Loucy (cell line): ENCODE measurements at regions not wholly inside any gene's neighbourhood (a gene's known extent, or its start where the extent isn't known, plus 50 kb on each side); places are given as distances from the start of the nearest gene placed in this dataset.

Experiments used
- H2AFZ ChIP-seq: fragments of 200-600 bp; sonication (generic); 2 replicates; pipeline ENCODE4 v1.6.0; 2016; ENCODE audit warnings: antibody characterized with exemption, mild to moderate bottlenecking, low read length, moderate library complexity
- H3F3A ChIP-seq: fragments of 200-600 bp; 2 replicates; pipeline ENCODE4 v1.6.0; 2016; ENCODE audit warnings: antibody characterized with exemption, low read depth, mild to moderate bottlenecking
- H3K27me3 ChIP-seq: fragments of 200-600 bp; sonication (generic); 2 replicates; pipeline ENCODE4 v1.6.1; 2014; ENCODE audit warnings: low read length, mild to moderate bottlenecking; ENCODE audit not compliant: insufficient read depth, poor library complexity, severe bottlenecking
- H3K36me3 ChIP-seq: fragments of 200-600 bp; sonication (generic); 2 replicates; pipeline ENCODE4 v1.6.1; 2016; ENCODE audit warnings: low read length; ENCODE audit not compliant: insufficient read depth
- H3K4me1 ChIP-seq: fragments of 200-600 bp; sonication (generic); 2 replicates; pipeline ENCODE4 v1.5.1; 2014; ENCODE audit warnings: low read length, mild to moderate bottlenecking; ENCODE audit not compliant: insufficient read depth, poor library complexity, severe bottlenecking
- H3K4me2 ChIP-seq: fragments of 200-600 bp; sonication (generic); 2 replicates; pipeline ENCODE4 v1.6.0; 2014; ENCODE audit warnings: antibody characterized with exemption, low read length, low read depth, mild to moderate bottlenecking; ENCODE audit not compliant: poor library complexity, severe bottlenecking
- H3K4me3 ChIP-seq: fragments of 200-600 bp; sonication (generic); 2 replicates; pipeline ENCODE4 v1.5.1; 2014; ENCODE audit warnings: low read length, mild to moderate bottlenecking, mixed read lengths; ENCODE audit not compliant: poor library complexity, severe bottlenecking
- H3K79me2 ChIP-seq: fragments of 200-600 bp; sonication (generic); 2 replicates; pipeline ENCODE4 v1.6.1; 2014; ENCODE audit warnings: low read length; ENCODE audit not compliant: insufficient read depth
- H3K9ac ChIP-seq: fragments of 200-600 bp; sonication (generic); 2 replicates; pipeline ENCODE4 v1.6.0; 2014; ENCODE audit warnings: mild to moderate bottlenecking, low read depth, low read length, moderate library complexity; ENCODE audit not compliant: poor library complexity, severe bottlenecking
- H3K9me2 ChIP-seq: fragments of 200-600 bp; sonication (generic); replicated peaks from 2 replicates; pipeline ENCODE4 v1.6.1; 2016; ENCODE audit warnings: low read depth, low read length, mixed read lengths
- H3K9me3 ChIP-seq: fragments of 200-600 bp; sonication (generic); 2 replicates; pipeline ENCODE4 v1.6.1; 2014; ENCODE audit warnings: mild to moderate bottlenecking, antibody characterized with exemption, low read length, low read depth; ENCODE audit not compliant: insufficient read depth
- H4K20me1 ChIP-seq: fragments of 200-600 bp; sonication (generic); 2 replicates; pipeline ENCODE4 v1.6.0; 2014; ENCODE audit warnings: antibody characterized with exemption, low read length, mild to moderate bottlenecking; ENCODE audit not compliant: insufficient read depth, poor library complexity, severe bottlenecking
- CTCF ChIP-seq: fragments of 200-600 bp; sonication (generic); conservative IDR thresholded peaks from 2 replicates; pipeline ENCODE4 v1.5.1; 2014; ENCODE audit warnings: mild to moderate bottlenecking, antibody characterized with exemption, low read length
- EZH2phosphoT487 ChIP-seq: fragments of 200-600 bp; IDR thresholded peaks from 2 replicates; pipeline ENCODE4 v1.6.1; 2018; ENCODE audit warnings: antibody characterized with exemption, mild to moderate bottlenecking, moderate library complexity, borderline replicate concordance

- H4K20me1 ChIP-seq, result no peaks in the 10 kb centered on the region
- no peak overlapping the region for H3K9ac ChIP-seq
- H3K9me2 ChIP-seq, result no peaks in the 10 kb centered on the region
- no peak overlapping the region for H3K4me2 ChIP-seq
- H3K27me3 ChIP-seq, result no peaks in the 10 kb centered on the region
- no peak overlapping the region for H3K4me3 ChIP-seq
- H3F3A ChIP-seq, result no peaks in the 10 kb centered on the region
- H2AFZ ChIP-seq, result no peak overlapping the region
- TF ChIP-seq EZH2phosphoT487 (no peak), CTCF (no peak)
- H3K4me1 ChIP-seq, result no peaks in the 10 kb centered on the region
- no peaks in the 10 kb centered on the region for H3K79me2 ChIP-seq
- H3K36me3 ChIP-seq, result no peaks in the 10 kb centered on the region
- H3K9me3 ChIP-seq, result no peaks in the 10 kb centered on the region
These were observed 349.9 kb downstream of the LRIG3 start for GRCh38 chr12:58570411-58570810.

GRCh38 chr12:58575256-58575655 lies 345.0 kb downstream of the LRIG3 start:
- no peaks in the 10 kb centered on the region for H4K20me1 ChIP-seq

GRCh38 chr12:58576081-58576480 lies 344.2 kb downstream of the LRIG3 start:
- no peak for TF ChIP-seq CTCF
- TF ChIP-seq EZH2phosphoT487, result no peak
- no peak overlapping the region for H2AFZ ChIP-seq
- H4K20me1 ChIP-seq, result no peaks in the 10 kb centered on the region

More at GRCh38 chr12:58575256-58575655, 345.0 kb downstream of the LRIG3 start:
- Histone ChIP-seq H2AFZ (no peak overlapping the region), H3K4me2 (no peak overlapping the region), H3K27me3 (no peaks in the 10 kb centered on the region), H3K9me2 (no peaks in the 10 kb centered on the region), H3K4me3 (no peak overlapping the region), H3K79me2 (no peaks in the 10 kb centered on the region), H3F3A (no peaks in the 10 kb centered on the region), H3K36me3 (no peaks in the 10 kb centered on the region), H3K4me1 (no peaks in the 10 kb centered on the region), H3K9me3 (no peaks in the 10 kb centered on the region), H3K9ac (no peak overlapping the region)
- no peak for TF ChIP-seq CTCF
- TF ChIP-seq EZH2phosphoT487, result no peak

More at GRCh38 chr12:58576081-58576480, 344.2 kb downstream of the LRIG3 start:
- no peaks in the 10 kb centered on the region for H3K9me2 ChIP-seq
- no peaks in the 10 kb centered on the region for H3F3A ChIP-seq
- no peaks in the 10 kb centered on the region for H3K36me3 ChIP-seq
- no peak overlapping the region for H3K4me2 ChIP-seq
- H3K4me1 ChIP-seq, result no peaks in the 10 kb centered on the region
- no peak overlapping the region for H3K9ac ChIP-seq
- H3K27me3 ChIP-seq, result no peaks in the 10 kb centered on the region
- H3K79me2 ChIP-seq, result no peaks in the 10 kb centered on the region
- H3K4me3 ChIP-seq, result no peak overlapping the region
- H3K9me3 ChIP-seq, result no peaks in the 10 kb centered on the region
